HG03460 (cell line): ENCODE measurements at regions not wholly inside any gene's neighbourhood (a gene's known extent, or its start where the extent isn't known, plus 50 kb on each side); places are given as distances from the start of the nearest gene placed in this dataset.

Experiments used
- ATAC-seq: cut with Tn5 transposase; IDR thresholded peaks from one replicate; pipeline ENCODE4 v1.9.1; 2021; ENCODE audit not compliant: unreplicated experiment

- no peak for ATAC-seq
These were observed 533.6 kb downstream of the GATA3 start for GRCh38 chr10:8588135-8588534.

DNA sequence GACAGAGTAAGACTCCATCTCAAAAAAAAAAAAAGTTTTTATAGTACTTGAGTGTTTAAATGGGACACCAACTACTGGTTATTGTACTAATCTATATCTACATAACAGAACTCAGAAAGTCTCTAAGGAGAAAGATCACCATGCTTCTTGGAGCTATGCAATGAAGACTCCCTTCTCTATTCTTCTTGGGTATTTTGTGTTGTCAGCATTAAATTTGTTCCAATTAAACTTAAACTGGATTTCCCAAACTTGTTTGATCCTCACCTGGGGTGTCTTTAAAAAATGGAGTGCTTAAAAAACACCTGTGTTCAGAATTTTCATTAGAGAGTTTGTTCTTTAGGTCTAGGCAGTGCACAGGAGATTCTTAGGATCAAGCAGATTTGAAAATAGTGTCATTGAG lies 536.0 kb downstream of the GATA3 start:
- ATAC-seq = no peak

DNA sequence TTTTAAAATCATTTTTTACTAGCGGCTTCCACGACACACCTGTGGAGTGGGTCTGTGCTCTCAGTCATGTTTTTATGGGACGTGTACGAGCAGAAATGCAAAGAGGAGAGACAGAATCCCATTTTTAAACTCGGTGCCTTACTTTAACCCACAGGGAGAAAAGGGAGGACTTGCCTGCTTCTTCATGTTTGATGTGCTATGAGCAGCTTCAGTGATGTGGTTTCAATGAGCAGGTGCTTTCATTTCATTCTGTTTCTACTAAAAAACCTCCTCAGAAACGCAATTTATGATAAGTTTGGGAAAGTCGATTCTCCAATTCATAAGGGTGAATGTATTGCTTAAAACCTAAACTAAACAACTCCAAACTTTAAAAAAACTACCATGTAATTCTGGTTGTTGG lies 537.2 kb downstream of the GATA3 start:
- no peak for ATAC-seq

DNA sequence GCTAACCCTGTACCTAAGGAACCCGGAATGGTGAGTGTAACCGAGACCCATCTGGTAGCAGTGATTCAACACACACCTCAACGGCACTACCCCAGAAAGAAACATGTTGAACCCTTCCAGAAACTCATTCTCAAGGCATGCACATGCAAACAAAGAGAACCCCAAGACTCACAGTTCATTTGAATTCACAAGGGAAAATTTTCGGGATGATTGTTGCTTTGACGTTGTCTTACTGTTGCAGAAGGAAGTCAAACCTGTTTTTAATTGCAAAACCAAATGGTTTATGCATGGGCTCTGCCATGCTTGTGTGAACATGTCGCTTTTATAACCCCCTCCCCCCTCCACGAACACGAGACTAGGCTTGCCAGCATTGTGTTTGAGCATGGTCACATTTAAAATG lies 539.7 kb downstream of the GATA3 start:
- ATAC-seq = no peak

DNA sequence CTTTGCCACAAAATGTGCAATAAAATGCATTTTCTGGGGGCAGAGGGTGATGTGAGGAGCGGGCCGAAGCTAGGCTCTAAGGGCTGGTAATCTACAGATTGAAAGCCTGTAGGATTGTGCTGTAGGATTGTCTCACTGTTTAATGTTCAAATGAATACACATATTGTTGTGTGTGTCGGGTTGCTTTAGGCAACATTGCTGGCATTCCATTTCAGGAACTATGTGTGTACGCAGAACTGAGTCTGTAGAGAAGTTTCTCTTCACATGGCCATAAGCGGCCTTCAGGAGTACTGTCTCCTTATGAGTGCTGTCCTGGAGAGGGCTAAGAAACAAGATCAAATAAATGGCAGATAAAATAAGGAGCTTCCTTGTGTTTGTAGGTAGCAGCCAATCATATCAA lies 540.2 kb downstream of the GATA3 start:
- ATAC-seq = no peak

GRCh38 chr10:8595140-8595539 lies 540.7 kb downstream of the GATA3 start:
- no peak for ATAC-seq

DNA sequence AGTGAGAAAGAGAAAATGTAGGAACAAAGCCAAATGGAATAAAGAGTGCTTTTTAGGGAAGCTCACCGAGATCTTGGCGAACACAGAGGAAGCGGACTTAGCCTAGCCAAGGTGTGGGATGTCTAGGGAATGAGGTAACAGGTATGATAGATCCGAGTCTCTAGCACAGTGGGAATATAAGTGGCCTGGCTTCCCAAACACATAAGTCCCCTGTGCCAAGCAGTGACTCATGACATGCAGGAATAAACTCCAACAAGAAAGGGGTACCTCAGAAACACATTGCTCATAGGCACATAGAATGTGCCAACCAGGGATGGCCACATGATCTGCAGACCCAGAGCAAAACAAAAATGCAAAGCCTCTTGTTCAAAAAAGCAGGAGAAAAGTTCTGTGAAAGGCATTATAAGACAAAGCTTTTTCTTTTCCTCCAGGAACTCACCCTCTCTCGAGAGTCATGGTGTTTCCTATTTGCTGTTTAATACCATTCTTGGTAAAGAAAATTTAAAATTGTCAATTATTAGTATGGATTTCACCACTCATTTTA lies 542.5 kb downstream of the GATA3 start:
- no peak for ATAC-seq

DNA sequence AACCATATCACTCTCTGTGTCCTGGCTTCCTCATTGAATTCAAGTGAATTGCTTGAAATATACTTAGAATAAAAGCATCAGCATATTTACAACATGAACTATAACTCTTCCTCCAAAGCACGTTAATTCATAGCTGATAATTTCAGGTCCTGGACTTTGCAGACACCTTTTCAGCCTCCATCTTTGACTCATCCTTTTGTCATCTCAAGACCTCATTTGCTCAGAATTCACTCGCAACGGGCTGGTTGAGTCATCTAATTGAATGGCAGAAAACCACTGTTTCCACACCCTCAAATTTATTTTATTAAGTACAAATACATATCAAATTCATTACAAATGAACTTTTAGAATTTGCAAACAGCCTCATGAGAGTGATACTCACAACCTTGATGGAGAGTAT lies 545.7 kb downstream of the GATA3 start:
- no peak for ATAC-seq

GRCh38 chr10:8602821-8603220 lies 548.3 kb downstream of the GATA3 start:
- ATAC-seq = no peak

GRCh38 chr10:8614054-8614565 lies 559.6 kb downstream of the GATA3 start:
- ATAC-seq = no peak

DNA sequence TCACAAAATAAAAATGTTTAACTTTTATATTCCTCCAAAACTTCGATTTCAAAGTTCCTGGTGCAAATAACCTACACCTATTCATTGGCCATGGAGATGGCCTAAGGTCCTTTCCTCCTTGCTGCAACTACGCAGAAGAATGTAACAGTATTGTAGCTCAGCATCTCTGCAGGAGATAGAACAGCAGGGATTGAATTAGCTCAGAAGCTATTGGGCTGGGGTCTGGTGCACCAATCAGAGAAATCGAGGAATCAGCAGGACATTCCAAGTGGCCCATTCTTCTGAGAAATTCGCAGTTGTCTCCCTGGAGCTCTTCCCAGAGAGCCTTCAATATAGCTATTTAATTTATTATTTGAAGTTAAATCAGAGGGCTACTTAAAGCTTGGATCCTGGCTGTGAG lies 560.6 kb downstream of the GATA3 start:
- no peak for ATAC-seq

- ATAC-seq = no peak
These were observed 561.7 kb downstream of the GATA3 start for GRCh38 chr10:8616166-8616565.

DNA sequence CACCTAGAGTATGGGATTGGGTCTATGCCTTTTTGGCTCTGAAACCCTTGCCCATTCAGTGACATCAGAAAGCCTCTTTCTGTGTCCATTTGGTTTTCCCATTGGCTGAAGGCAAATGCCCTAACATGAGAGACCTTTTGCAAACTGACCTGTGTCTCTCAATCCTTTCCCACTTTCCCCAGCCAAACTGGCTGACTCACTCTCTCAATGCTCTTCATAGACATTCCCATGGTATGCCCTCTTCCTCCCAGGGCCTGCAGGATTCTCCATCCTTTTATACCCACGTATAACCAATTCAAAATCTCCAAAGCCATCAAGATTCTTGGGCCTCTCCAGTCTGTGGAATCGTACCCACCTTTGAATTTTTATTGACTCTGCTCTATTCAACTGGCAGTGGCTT lies 563.3 kb downstream of the GATA3 start:
- no peak for ATAC-seq

GRCh38 chr10:8618834-8619233 lies 564.3 kb downstream of the GATA3 start:
- ATAC-seq = no peak

GRCh38 chr10:8628351-8628750 lies 573.9 kb downstream of the GATA3 start:
- no peak for ATAC-seq

DNA sequence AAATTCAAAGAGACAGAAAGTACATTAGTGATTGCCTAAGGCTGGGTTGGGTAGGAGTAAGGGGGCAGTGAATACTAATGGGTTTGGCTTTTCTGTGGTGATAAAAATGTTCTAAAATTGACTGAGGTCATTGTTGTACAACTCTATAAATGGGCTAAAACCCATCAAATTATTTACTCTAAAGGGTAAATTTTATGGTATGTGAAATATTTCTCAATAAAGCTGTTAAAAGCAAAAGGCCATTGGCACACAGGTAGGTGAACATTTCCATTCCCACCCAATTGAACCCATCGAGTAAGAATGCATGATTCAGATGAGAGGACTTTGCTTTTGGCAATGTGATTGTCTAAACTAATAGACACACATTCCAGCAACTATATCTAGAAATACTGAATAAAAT lies 579.4 kb downstream of the GATA3 start:
- no peak for ATAC-seq

DNA sequence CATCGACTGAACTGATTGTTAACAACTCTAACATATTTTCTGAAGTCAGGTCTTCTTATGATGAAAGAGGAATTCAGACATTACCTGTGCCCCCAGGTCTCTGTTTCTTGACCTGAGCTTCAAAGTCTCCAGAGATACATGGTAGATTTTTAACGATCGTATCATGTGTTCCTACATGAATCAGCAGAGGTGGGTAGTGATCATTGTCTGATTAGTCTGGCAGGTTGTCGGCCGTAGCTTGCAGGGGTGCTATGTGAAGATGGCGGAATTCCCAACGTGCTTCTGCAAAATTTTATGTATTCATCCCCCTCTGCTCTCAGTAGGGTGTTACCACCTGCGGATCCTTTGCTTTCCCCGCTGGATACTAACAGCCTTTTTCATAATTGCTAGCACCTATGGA lies 581.9 kb downstream of the GATA3 start:
- no peak for ATAC-seq

DNA sequence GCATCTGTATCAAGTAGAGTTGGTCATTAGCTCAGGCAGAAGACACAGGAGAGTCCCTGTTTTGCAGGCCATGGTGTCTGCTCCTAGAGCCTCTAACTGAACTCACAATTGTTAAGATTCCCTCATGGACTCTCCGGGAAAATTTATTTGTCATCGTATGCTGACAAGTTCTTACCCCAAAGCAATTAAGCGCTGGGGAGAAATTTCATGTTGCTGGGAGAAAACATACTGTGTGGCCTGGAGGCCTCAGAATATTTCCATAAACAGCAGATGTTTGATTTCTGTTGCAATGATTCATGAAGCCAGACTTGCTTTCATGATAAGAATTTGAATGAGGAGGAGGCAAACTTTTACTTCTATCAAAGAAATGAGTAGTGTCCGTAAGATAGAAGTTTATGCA lies 583.2 kb downstream of the GATA3 start:
- no peak for ATAC-seq

DNA sequence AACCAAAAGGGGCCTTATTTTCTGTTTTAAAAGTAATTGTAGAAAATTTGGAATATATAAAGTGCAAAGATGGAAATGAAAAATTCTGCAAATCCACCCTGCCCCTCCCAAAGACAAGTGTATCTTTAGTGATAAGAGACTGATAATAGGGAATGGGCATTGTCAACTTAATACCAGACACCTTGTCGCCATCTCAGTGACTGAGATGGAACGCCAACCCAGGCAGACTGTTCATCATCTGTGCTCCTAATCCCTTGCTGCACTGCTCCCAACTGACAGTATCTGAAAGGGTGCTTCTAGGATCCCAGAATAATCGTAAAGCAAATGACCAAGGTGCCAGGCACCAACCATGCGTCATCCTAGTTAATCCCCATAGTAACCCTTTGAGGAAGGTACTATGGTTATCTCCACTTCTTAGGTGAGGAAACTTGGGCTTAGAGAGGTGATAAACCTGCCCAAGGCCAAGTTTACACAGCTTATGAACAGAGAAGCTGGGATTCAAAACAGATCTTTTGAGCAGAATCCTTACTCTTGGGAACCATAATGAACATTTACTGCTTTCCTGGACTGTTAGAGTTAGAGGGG lies 583.7 kb downstream of the GATA3 start:
- no peak for ATAC-seq

DNA sequence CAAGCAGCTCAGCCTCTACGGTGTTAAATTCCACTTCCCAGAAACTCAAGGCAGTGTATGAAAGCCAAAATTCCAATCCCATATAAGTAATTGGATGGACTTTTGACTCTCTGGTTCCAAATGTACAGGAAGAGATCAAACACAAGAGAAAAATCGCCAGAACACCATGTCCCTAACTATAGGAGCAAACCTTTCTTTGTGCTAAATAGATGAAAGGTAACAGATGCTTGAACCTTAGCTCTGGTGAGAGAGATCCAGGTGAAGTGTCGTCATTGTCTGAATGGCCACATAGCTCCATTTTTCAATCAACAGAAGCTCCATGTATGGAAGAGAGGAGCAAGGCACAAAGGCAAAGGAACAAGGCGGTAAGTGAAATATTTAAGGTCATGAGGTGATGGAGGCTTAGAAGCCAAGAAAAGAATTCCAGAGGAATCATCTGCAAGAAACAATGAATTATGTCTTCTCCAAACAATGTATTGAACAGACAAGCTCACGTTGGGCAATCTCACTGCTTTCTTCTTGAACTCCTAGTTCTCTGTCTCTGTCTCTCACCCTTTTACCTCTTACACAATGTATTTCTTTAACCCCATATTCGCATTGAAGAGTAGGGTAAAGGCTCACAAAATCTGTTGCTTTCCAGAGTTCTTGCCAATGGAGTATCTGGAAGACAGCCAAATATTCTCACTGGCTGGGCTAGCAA lies 585.1 kb downstream of the GATA3 start:
- no peak for ATAC-seq

DNA sequence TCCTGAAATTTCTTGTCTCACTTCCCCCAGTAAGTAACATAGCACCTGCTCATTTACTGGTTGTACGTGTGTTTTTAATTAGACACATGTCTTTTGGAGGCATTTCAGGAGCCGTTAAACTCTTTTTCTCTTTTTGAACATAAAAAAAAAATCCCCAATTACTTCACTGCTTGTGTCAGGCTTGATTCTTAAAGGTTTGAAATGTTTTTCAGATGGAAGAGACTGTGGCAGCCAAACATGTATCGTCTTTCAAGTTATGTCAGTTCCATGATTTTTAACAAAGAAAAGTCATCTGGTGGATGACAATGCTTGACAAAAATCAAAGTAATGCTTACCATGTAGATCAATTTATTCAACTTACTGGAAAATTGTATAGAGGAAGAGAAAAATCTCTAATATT lies 585.8 kb downstream of the GATA3 start:
- ATAC-seq = no peak

GRCh38 chr10:8640878-8641277 lies 586.4 kb downstream of the GATA3 start:
- no peak for ATAC-seq

- no peak for ATAC-seq
These were observed 601.8 kb downstream of the GATA3 start for GRCh38 chr10:8656261-8656660.
